ENCODE measurements at regions not wholly inside any gene's neighbourhood (a gene's known extent, or its start where the extent isn't known, plus 50 kb on each side); places are given as distances from the start of the nearest gene placed in this dataset.

- H3K4me3 Mint-ChIP-seq, result no peak overlapping the region
- no peaks in the 10 kb centered on the region for H3K27me3 Mint-ChIP-seq
- no peak for ATAC-seq (replicated peaks)
- peaks cover 7% of the 10 kb centered on the region for H3K9me3 Mint-ChIP-seq
- H3K27ac Mint-ChIP-seq, result no peak overlapping the region
- H3K36me3 Mint-ChIP-seq (ENCODE audit: low read depth), result no peaks in the 10 kb centered on the region
- no peaks in the 10 kb centered on the region for H3K4me1 Mint-ChIP-seq
These were observed 203.5 kb upstream of the PLXNC1 start for GRCh38 chr12:93944911-93945310.

DNA sequence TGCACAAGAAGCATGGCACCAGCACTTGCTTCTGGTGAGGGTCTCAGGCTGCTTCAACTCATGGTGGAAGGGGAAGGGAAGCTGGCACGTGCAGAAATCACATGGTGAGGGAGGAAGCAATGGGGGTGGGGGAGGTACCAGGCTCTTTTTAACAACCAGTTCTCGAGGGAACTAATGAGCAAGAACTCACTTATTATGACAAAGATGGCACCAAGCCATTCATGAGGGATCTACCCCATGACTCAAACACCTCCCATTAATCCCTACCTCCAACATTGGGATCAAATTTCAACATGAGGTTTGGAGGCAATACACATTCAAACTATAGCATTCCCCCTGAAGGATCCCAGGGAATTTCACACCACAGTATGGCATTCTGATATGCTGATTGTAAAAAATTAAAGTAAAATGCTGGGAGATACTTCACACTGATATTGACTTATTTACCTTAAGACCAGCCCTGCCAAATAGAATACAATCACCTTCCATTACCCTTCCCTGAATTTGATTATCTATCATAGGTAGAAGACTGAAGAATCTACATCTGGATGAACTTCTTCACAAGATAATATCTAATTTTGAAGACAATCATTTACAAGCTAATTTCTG, 201.7 kb upstream of the PLXNC1 start:
- H3K4me3 Mint-ChIP-seq, result no peak overlapping the region
- no peaks in the 10 kb centered on the region for H3K36me3 Mint-ChIP-seq (ENCODE audit: low read depth)
- H3K27ac Mint-ChIP-seq, result no peak overlapping the region
- ATAC-seq (replicated peaks), result no peak
- no peaks in the 10 kb centered on the region for H3K4me1 Mint-ChIP-seq
- peaks cover 7% of the 10 kb centered on the region for H3K9me3 Mint-ChIP-seq
- no peaks in the 10 kb centered on the region for H3K27me3 Mint-ChIP-seq

DNA sequence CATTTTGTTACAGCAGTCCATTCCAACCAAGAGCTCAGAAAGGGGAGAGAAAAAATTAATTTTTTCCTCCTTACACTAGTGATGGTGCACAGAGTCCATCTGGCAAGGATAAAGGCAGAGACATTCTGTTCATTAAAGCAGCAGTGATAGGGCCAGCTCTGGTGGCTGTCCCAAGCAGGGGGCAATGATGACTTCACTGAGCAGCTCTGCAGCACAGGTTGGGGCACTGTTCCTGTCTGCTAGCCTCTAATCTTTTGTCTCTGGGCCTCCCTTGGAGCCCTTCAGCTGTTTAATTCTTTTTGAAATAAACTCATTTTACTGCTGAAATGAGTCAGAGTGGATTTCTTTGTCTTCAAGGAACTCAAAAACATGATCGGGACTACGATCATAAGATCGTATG, 200.9 kb upstream of the PLXNC1 start:
- Mint-ChIP-seq H3K4me3 (no peak overlapping the region), H3K4me1 (no peaks in the 10 kb centered on the region), H3K9me3 (peaks cover 7% of the 10 kb centered on the region), H3K27me3 (no peaks in the 10 kb centered on the region), H3K36me3 (ENCODE audit: low read depth) (no peaks in the 10 kb centered on the region), H3K27ac (no peak overlapping the region)
- ATAC-seq (replicated peaks), result no peak

DNA sequence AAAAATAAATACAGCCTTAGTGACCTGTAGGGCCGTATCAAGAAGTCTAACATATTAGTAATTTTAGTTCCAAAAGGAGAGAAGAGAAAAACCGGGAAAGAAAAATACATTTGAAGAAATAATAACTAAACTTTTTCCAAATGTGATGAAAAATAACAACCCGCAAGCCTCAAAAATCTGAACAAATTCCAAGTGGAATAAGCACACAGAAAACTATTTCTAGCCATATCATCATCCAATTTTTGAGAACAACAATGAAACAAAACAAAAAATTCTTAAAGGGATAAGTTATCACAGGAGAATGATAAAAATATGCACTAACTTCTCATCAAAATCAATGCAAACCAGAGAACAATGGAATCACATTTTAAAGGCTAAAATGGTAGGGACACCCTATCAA, 198.1 kb upstream of the PLXNC1 start:
- Mint-ChIP-seq H3K4me3 (no peak overlapping the region), H3K9me3 (peaks cover 12% of the 10 kb centered on the region), H3K27ac (no peak overlapping the region), H3K4me1 (peaks cover 4% of the 10 kb centered on the region), H3K27me3 (no peaks in the 10 kb centered on the region), H3K36me3 (ENCODE audit: low read depth) (no peaks in the 10 kb centered on the region)
- ATAC-seq (replicated peaks), result no peak

GRCh38 chr12:93954166-93955112, 193.9 kb upstream of the PLXNC1 start:
- H3K9me3 Mint-ChIP-seq, result peaks cover 21% of the 10 kb centered on the region
- H3K27ac Mint-ChIP-seq, result no peak overlapping the region
- ATAC-seq (replicated peaks), result no peak
- H3K4me3 Mint-ChIP-seq, result no peak overlapping the region
- H3K27me3 Mint-ChIP-seq, result no peaks in the 10 kb centered on the region
- H3K4me1 Mint-ChIP-seq, result peaks cover 4% of the 10 kb centered on the region
- no peaks in the 10 kb centered on the region for H3K36me3 Mint-ChIP-seq (ENCODE audit: low read depth)

DNA sequence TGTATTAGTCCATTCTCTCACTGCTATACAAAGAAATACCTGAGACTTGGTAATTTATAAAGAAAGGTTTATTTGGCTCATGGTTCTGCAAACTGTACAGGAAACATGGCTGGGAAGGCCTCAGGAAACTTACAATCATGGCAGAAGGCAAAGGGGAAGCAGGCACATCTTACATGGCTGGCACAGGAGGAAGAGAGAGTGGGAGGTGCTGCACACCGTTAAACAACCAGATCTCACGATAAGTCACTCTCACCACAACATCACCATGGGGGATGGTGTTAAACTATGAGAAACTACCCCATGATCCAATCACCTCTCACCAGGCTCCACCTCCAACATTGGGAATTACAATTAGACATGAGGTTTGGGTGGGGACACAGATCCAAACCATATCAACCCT, 191.8 kb upstream of the PLXNC1 start:
- Mint-ChIP-seq H3K4me1 (peaks cover 4% of the 10 kb centered on the region), H3K4me3 (no peak overlapping the region), H3K27me3 (no peaks in the 10 kb centered on the region), H3K27ac (no peak overlapping the region), H3K36me3 (ENCODE audit: low read depth) (no peaks in the 10 kb centered on the region), H3K9me3 (peaks cover 17% of the 10 kb centered on the region)
- ATAC-seq (replicated peaks), result no peak

DNA sequence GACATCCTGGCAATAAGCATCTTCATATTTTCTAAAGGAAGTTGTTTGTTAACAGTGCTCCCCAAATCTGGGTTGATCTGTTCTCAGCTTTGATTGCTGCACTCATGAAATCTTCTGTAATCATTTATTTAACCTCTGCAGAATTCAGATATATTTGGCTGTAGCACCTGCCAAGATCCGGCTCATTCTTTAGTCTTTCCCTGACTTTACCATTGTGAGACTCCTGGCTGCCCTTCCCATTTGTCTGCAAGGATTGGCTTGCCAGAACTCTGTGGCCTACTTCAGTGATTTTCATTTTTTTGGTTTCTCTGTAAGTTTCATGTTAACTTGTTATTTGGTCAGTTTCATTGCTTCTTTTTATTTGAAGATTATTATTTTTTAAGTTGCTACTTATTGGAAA, 191.2 kb upstream of the PLXNC1 start:
- no peak for ATAC-seq (replicated peaks)
- Mint-ChIP-seq H3K9me3 (peaks cover 17% of the 10 kb centered on the region), H3K27ac (no peak overlapping the region), H3K4me1 (peaks cover 4% of the 10 kb centered on the region), H3K4me3 (no peak overlapping the region), H3K36me3 (ENCODE audit: low read depth) (no peaks in the 10 kb centered on the region), H3K27me3 (no peaks in the 10 kb centered on the region)

DNA sequence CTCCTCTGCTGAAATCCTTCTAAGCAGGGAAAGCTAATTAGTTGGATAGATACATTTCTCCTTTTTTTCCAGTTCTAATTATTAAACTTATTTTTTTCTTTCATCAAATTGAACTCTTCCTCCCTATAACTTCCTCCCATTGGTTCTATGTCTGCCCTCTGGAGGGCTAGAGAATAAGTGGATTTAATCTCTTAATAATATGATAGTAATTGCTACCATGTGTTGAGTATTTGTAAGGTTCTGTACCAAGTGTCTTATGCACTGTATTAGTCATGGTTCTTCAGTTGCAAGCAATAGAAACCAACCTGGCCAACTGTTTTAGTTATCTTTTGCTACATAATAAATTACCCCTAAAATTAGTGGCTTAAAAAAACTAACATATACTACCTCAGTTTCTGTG, 190.5 kb upstream of the PLXNC1 start:
- ATAC-seq (replicated peaks), result no peak
- Mint-ChIP-seq H3K36me3 (ENCODE audit: low read depth) (no peaks in the 10 kb centered on the region), H3K9me3 (peaks cover 17% of the 10 kb centered on the region), H3K27ac (no peak overlapping the region), H3K4me1 (peaks cover 4% of the 10 kb centered on the region), H3K27me3 (no peaks in the 10 kb centered on the region), H3K4me3 (no peak overlapping the region)

- no peak for ATAC-seq (replicated peaks)
- Mint-ChIP-seq H3K27ac (no peak overlapping the region), H3K9me3 (peaks cover 17% of the 10 kb centered on the region), H3K4me3 (no peak overlapping the region), H3K27me3 (no peaks in the 10 kb centered on the region), H3K4me1 (no peaks in the 10 kb centered on the region), H3K36me3 (ENCODE audit: low read depth) (no peaks in the 10 kb centered on the region)
These were observed 188.7 kb upstream of the PLXNC1 start for GRCh38 chr12:93959657-93960056.

DNA sequence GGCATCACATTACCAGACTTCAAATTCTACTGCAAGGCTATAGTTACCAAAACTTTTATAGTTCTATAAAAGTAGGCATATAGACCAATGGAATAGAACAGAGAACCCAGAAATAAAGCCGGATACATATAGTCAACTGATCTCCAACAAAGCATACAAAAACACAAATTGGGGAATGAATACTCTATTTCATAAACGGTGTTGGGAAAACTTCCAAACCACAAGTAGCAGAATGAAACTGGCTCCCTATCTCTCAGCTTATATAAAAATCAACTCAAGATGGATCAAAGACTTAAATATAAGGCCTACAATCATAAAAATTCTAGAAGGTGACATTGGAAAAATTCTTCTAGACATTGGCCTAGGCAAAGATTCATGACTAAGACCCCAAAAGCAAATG, 187.9 kb upstream of the PLXNC1 start:
- H3K4me1 Mint-ChIP-seq, result no peaks in the 10 kb centered on the region
- peaks cover 10% of the 10 kb centered on the region for H3K9me3 Mint-ChIP-seq
- no peaks in the 10 kb centered on the region for H3K36me3 Mint-ChIP-seq (ENCODE audit: low read depth)
- H3K27ac Mint-ChIP-seq, result no peak overlapping the region
- no peak overlapping the region for H3K4me3 Mint-ChIP-seq
- ATAC-seq (replicated peaks), result no peak
- H3K27me3 Mint-ChIP-seq, result no peaks in the 10 kb centered on the region

DNA sequence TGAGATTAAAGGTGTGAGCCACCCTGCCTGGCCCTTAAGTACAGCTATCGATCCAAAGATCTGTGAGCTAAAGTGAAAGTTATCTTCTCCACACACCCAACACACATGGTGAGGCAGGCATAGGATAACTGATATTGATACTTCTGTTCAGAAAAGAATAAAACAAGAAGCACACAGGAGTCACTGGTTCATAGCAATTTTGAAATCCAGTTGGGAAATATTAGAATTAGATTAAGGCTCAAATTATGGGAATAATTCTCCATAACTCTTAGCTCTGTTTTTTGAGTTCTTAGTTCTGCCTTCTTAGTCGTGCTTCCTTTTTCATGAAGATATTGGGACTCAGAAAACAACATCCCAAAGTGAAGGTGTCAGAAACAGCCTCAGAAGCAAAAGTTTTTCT, 186.0 kb upstream of the PLXNC1 start:
- no peak for ATAC-seq (replicated peaks)
- Mint-ChIP-seq H3K4me1 (peaks cover under 1% of the 10 kb centered on the region), H3K9me3 (peaks cover 5% of the 10 kb centered on the region), H3K36me3 (ENCODE audit: low read depth) (no peaks in the 10 kb centered on the region), H3K27me3 (peaks cover 2% of the 10 kb centered on the region), H3K4me3 (no peak overlapping the region), H3K27ac (no peak overlapping the region)

- H3K36me3 Mint-ChIP-seq (ENCODE audit: low read depth), result no peaks in the 10 kb centered on the region
- H3K27ac Mint-ChIP-seq, result no peak overlapping the region
- H3K4me3 Mint-ChIP-seq, result no peak overlapping the region
- H3K27me3 Mint-ChIP-seq, result peaks cover 8% of the 10 kb centered on the region
- no peak for ATAC-seq (replicated peaks)
- peaks cover 7% of the 10 kb centered on the region for H3K4me1 Mint-ChIP-seq
- H3K9me3 Mint-ChIP-seq, result no peaks in the 10 kb centered on the region
These were observed 183.4 kb upstream of the PLXNC1 start for GRCh38 chr12:93964936-93965335.

DNA sequence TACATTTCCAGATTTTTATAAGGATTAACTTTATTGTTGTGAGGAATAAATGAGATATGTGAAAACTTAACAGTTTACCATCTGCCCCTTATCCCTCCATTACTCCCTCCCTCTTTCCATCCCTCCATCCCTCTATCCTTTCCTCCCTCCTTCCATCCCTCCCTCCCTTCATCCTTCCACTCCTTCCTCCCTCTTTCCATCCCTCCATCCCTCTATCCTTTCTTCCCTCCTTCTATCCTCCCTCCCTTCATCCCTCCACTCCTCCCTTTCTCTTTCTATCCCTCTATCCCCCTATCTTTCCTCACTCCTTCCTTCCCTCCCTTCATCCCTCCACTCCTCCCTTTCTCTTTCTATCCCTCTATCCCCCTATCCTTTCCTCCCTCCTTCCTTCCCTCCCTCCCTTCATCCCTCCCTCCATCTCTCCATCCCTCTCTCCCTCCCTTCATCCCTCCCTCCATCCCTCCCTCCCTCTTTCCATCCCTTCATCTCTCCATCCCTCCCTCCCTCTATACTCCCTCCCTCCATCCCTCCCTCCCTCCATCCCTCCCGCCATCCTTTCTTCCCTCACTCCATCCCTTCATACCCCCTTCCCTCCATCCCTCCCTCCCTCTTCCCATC, 181.8 kb upstream of the PLXNC1 start:
- no peaks in the 10 kb centered on the region for H3K36me3 Mint-ChIP-seq (ENCODE audit: low read depth)
- peaks cover 7% of the 10 kb centered on the region for H3K4me1 Mint-ChIP-seq
- no peak overlapping the region for H3K27ac Mint-ChIP-seq
- peaks cover 8% of the 10 kb centered on the region for H3K27me3 Mint-ChIP-seq
- ATAC-seq (replicated peaks), result no peak
- H3K4me3 Mint-ChIP-seq, result no peak overlapping the region
- no peaks in the 10 kb centered on the region for H3K9me3 Mint-ChIP-seq

DNA sequence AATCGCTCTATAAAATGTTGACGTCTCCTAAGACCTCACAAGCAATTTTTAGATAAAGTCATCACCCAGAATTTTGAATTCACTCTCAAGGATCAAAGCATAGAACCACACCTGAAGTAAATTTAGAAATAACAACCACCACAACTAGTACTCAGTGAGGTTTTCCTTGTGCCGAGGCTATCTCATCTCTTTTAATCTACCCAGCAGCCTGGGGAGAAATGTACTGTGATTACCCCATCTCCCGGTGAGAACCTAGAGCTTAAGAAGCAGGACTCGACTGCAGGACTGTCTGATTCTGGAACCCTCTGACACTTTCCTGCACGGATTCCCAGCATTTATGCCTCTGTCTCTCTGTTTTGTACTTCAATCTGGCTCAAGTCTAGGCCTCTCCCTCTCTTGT, 180.9 kb upstream of the PLXNC1 start:
- Mint-ChIP-seq H3K36me3 (ENCODE audit: low read depth) (no peaks in the 10 kb centered on the region), H3K4me3 (no peak overlapping the region), H3K4me1 (peaks cover 7% of the 10 kb centered on the region), H3K9me3 (no peaks in the 10 kb centered on the region), H3K27ac (peak overlapping the region; percentile 54), H3K27me3 (peaks cover 8% of the 10 kb centered on the region)
- no peak for ATAC-seq (replicated peaks)
